ENCODE measurements at regions not wholly inside any gene's neighbourhood (a gene's known extent, or its start where the extent isn't known, plus 50 kb on each side); places are given as distances from the start of the nearest gene placed in this dataset.

GRCh38 chr2:105977807-105978206 lies 216.3 kb downstream of the UXS1 start:
- no peak overlapping the region for H3K4me3 ChIP-seq
- no peak for TF ChIP-seq CTCF (IDR thresholded peaks at IDR 0.05; ENCODE audit: borderline replicate concordance)
- no peak overlapping the region for H3K27ac ChIP-seq (replicated peaks)
- H3K4me1 ChIP-seq: no peaks in the 10 kb centered on the region
- H3K36me3 ChIP-seq: no peaks in the 10 kb centered on the region
- H3K9me3 ChIP-seq (replicated peaks): peaks cover 16% of the 10 kb centered on the region
- DNase-seq: no peak
- H3K27me3 ChIP-seq (ENCODE audit: low read depth): no peaks in the 10 kb centered on the region
- intact Hi-C loops (cut with micrococcal nuclease): no loop called here

- intact Hi-C loops (cut with micrococcal nuclease): no loop called here
- DNase-seq: no peak
- peaks cover 16% of the 10 kb centered on the region for H3K9me3 ChIP-seq (replicated peaks)
- no peaks in the 10 kb centered on the region for H3K36me3 ChIP-seq
- no peak for TF ChIP-seq CTCF (IDR thresholded peaks at IDR 0.05; ENCODE audit: borderline replicate concordance)
- no peak overlapping the region for H3K4me3 ChIP-seq
- no peaks in the 10 kb centered on the region for H3K27me3 ChIP-seq (ENCODE audit: low read depth)
- no peak overlapping the region for H3K27ac ChIP-seq (replicated peaks)
- no peaks in the 10 kb centered on the region for H3K4me1 ChIP-seq
These were observed 216.9 kb downstream of the UXS1 start for GRCh38 chr2:105977212-105977611.

- no peaks in the 10 kb centered on the region for H3K4me1 ChIP-seq
- TF ChIP-seq CTCF (IDR thresholded peaks at IDR 0.05; ENCODE audit: borderline replicate concordance): no peak
- no peak overlapping the region for H3K4me3 ChIP-seq
- H3K9me3 ChIP-seq (replicated peaks): peaks cover 17% of the 10 kb centered on the region
- intact Hi-C loops (cut with micrococcal nuclease): no loop called here
- no peaks in the 10 kb centered on the region for H3K36me3 ChIP-seq
- no peak for DNase-seq
- H3K27me3 ChIP-seq (ENCODE audit: low read depth): no peaks in the 10 kb centered on the region
- no peak overlapping the region for H3K27ac ChIP-seq (replicated peaks)
These were observed 219.3 kb downstream of the UXS1 start for GRCh38 chr2:105974812-105975211.

- DNase-seq: no peak
- Histone ChIP-seq H3K4me1 (no peaks in the 10 kb centered on the region), H3K36me3 (no peaks in the 10 kb centered on the region), H3K9me3 (replicated peaks) (peaks cover 21% of the 10 kb centered on the region), H3K27me3 (ENCODE audit: low read depth) (no peaks in the 10 kb centered on the region), H3K4me3 (no peak overlapping the region), H3K27ac (replicated peaks) (no peak overlapping the region)
- no peak for TF ChIP-seq CTCF (IDR thresholded peaks at IDR 0.05; ENCODE audit: borderline replicate concordance)
- intact Hi-C loops (cut with micrococcal nuclease): no loop called here
These were observed 221.2 kb downstream of the UXS1 start for GRCh38 chr2:105972927-105973326.

- no peak overlapping the region for H3K27ac ChIP-seq (replicated peaks)
- H3K4me3 ChIP-seq: no peak overlapping the region
- no peak for TF ChIP-seq CTCF (IDR thresholded peaks at IDR 0.05; ENCODE audit: borderline replicate concordance)
- H3K27me3 ChIP-seq (ENCODE audit: low read depth): no peaks in the 10 kb centered on the region
- no peak for DNase-seq
- peaks cover 16% of the 10 kb centered on the region for H3K9me3 ChIP-seq (replicated peaks)
- intact Hi-C loops (cut with micrococcal nuclease): no loop called here
- H3K4me1 ChIP-seq: no peaks in the 10 kb centered on the region
- no peaks in the 10 kb centered on the region for H3K36me3 ChIP-seq
These were observed 221.9 kb downstream of the UXS1 start for GRCh38 chr2:105972246-105972645.

GRCh38 chr2:105969552-105969951 lies 224.5 kb downstream of the UXS1 start:
- DNase-seq: no peak
- H3K4me1 ChIP-seq: no peaks in the 10 kb centered on the region
- peaks cover 11% of the 10 kb centered on the region for H3K9me3 ChIP-seq (replicated peaks)
- no peaks in the 10 kb centered on the region for H3K27me3 ChIP-seq (ENCODE audit: low read depth)
- no peaks in the 10 kb centered on the region for H3K36me3 ChIP-seq
- H3K27ac ChIP-seq (replicated peaks): no peak overlapping the region
- TF ChIP-seq CTCF (IDR thresholded peaks at IDR 0.05; ENCODE audit: borderline replicate concordance): peak; percentile 13
- no peak overlapping the region for H3K4me3 ChIP-seq
- intact Hi-C loops (cut with micrococcal nuclease): no loop called here
